ENCODE measurements at regions not wholly inside any gene's neighbourhood (a gene's known extent, or its start where the extent isn't known, plus 50 kb on each side); places are given as distances from the start of the nearest gene placed in this dataset.
"Not testable (repeated sequence)": the region's sequence is repeated elsewhere in the genome, so short reads cannot be mapped to it uniquely, and the experiment has no call there.

DNA sequence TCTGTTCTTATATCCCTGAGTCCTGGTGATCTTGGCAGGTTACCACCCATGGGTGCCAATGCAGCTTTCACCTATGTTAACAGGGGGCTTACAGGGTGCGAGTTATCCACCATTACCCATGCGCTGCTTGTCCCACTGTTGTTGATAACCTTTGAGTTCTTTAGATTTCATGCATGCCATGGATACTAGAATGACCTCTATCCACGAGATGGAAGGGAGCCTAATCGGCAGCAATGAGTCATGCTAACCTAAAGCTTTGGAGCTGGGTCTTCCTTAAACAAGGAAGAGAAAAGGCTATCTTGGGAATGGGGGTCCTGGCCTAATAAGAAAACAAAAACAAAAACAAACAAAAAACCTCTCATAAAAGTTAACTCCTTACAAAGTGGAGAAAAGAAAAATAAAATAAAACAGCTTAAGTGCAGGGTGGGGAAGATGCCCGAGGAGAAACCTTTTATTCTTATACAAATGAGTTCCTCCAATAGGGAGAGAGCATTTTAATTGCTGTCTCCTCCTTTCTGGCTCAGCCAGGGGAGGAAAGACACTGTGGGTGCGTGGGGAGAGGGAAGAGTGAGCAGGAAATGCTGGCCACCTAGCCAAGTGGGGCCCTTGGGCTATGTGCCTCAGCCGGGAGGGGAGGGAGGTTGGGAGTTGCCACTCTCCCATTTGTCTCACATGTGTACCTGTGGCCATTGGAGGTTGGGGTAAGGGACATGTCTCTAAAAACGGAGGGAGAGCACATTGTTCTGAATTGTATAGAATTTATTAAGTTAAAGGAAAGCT lies 571.7 kb upstream of the TPTE start:
- TF ChIP-seq POLR2A (IDR thresholded peaks at IDR 0.05; ENCODE audit: low read length); GATA1 (IDR thresholded peaks at IDR 0.05; ENCODE audit: low read depth, low read length): not testable (repeated sequence)
